Activated T-cell treated with anti-CD3 and anti-CD28 coated beads, Interleukin-2, amount 50 U/mL, for 24 hours (primary cell): ENCODE measurements at regions not wholly inside any gene's neighbourhood (a gene's known extent, or its start where the extent isn't known, plus 50 kb on each side); places are given as distances from the start of the nearest gene placed in this dataset.
"Not testable (repeated sequence)": the region's sequence is repeated elsewhere in the genome, so short reads cannot be mapped to it uniquely, and the experiment has no call there.

ENCODE experiments used
- DNase-seq: peaks from one replicate; pipeline ENCODE4 v3.0.0-alpha.2; 2020
- H3K27ac Mint-ChIP-seq: 2 replicates; pipeline ENCODE4 v1.8.0; 2020; ENCODE audit warnings: mild to moderate bottlenecking, mixed read lengths
- H3K27me3 Mint-ChIP-seq: 2 replicates; pipeline ENCODE4 v1.8.0; 2020; ENCODE audit warnings: mixed read lengths
- H3K36me3 Mint-ChIP-seq: 2 replicates; pipeline ENCODE4 v1.8.0; 2020; ENCODE audit warnings: low read depth, mixed read lengths
- H3K4me1 Mint-ChIP-seq: 2 replicates; pipeline ENCODE4 v1.8.0; 2020; ENCODE audit warnings: low read depth, mixed read lengths
- H3K4me3 Mint-ChIP-seq: 2 replicates; pipeline ENCODE4 v1.8.0; 2020; ENCODE audit warnings: mild to moderate bottlenecking, moderate library complexity, mixed read lengths
- H3K9me3 Mint-ChIP-seq: 2 replicates; pipeline ENCODE4 v1.8.0; 2020; ENCODE audit warnings: mixed read lengths

DNA sequence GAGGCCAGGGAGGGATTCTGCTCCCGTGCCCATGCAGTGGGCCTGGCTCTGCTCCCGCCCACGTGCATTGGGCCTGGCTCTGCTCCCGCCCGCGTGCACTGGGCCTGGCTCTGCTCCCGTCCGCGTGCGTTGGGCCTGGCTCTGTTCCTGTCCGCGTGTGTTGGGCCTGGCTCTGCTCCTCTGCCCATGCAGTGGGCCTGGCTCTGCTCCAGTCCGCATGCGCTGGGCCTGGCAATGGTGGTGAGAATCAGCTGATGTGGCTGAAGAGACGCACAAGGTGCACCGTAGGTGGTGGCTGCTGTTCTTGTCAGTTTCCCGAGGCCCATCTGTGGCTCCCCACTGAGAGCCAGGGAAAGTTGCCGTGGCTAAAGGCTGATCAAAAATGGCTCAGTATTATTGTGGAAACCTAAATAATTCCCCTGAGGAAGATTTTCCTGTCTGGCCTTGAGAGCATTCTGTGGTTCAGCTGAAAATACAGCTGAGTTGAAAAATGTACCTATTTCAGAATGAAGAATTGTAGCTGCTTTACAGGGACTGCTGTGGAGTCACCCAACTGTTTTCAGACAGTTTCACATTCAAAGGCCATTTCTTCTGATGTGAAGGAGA, 572.4 kb downstream of the GLRX3 start:
- Mint-ChIP-seq H3K4me3 (no peak overlapping the region), H3K4me1 (no peaks in the 10 kb centered on the region), H3K27ac (no peak overlapping the region), H3K36me3 (no peaks in the 10 kb centered on the region), H3K9me3 (no peaks in the 10 kb centered on the region), H3K27me3 (no peaks in the 10 kb centered on the region)
- no peak for DNase-seq

DNA sequence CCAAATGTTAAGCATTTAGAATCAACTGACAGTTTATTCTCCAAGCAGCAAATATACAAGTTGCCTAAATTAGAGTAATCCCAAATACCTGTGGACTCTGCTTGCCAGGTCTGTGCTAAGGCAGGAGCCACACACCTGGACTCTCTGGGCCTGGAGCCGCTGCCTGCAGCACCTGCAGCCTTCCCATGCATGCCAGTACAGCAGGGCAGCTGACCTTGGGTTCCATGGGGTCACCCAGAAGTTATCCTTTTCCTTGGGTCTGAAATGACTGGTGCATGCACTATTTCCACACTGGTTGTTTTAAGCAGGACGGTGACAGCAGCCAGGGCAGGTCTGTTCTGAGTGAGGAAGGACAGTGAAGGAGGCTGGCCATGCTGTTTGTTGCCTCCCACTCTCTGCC, 573.2 kb downstream of the GLRX3 start:
- H3K4me1 Mint-ChIP-seq = no peaks in the 10 kb centered on the region
- no peaks in the 10 kb centered on the region for H3K36me3 Mint-ChIP-seq
- no peaks in the 10 kb centered on the region for H3K27me3 Mint-ChIP-seq
- no peaks in the 10 kb centered on the region for H3K9me3 Mint-ChIP-seq
- H3K4me3 Mint-ChIP-seq = no peak overlapping the region
- DNase-seq = no peak
- H3K27ac Mint-ChIP-seq = no peak overlapping the region

DNA sequence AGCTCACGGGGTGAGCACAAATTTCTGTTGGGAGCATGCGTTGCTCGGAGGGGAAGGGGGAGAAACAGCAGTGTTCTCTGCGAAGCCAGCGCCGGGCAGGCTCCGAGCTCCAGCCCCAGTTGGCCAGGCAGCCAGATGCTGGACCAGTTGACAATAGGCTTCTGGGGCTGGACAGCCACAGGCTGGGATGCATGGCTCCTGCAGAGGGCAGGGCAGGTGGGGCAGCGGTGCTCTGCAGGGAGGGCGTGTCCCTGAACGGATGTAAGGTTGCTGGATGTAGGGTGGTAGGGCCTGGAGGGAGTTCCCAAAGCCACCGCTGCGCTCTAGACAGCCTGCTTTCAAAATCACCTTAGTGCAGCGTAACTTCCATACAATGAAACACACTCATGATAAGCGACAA, 574.9 kb downstream of the GLRX3 start:
- H3K27me3 Mint-ChIP-seq = no peaks in the 10 kb centered on the region
- no peak for DNase-seq
- H3K4me3 Mint-ChIP-seq = no peak overlapping the region
- no peak overlapping the region for H3K27ac Mint-ChIP-seq
- no peaks in the 10 kb centered on the region for H3K4me1 Mint-ChIP-seq
- H3K36me3 Mint-ChIP-seq = no peaks in the 10 kb centered on the region
- no peaks in the 10 kb centered on the region for H3K9me3 Mint-ChIP-seq

DNA sequence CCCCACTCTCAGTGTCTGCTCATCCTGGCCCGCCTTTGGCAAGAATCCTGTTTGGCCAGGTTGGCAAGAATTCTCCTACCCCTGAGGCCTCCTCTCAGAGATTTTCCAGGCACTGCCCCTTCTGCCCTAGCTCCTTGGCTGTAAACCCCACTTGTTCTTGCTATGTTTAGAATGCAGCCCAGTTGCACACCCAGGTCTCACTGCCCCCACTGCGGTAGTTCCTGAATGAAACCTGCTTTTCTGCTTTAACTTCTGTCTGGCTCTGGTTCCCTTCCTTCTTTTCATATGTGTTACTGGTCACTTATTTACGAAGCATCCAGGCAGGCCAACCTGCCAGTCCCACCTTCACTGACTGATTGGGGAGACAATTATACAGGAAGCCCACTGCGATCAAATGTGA, 576.9 kb downstream of the GLRX3 start:
- Mint-ChIP-seq H3K27ac (no peak overlapping the region), H3K27me3 (no peaks in the 10 kb centered on the region), H3K36me3 (no peaks in the 10 kb centered on the region), H3K4me3 (no peak overlapping the region), H3K9me3 (no peaks in the 10 kb centered on the region), H3K4me1 (no peaks in the 10 kb centered on the region)
- DNase-seq = no peak

DNA sequence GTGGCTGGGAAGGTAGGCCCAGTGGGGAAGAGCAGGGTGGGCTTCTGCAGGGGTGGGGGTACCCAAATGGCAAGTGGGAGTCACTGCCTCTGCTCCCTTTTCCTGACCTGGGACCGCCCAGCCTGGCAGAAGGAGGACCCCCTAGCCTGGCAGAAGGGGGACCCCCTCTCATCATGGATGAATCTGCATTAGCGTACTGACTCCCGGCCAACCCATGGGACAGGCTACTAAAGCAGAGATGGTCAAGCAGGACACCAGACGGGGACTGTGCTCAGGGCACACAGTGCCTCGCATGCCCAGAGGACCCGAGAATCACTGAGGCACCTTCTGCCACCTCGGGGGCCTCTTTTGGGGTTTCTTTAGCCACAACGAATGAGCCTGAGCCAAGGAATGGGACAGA, 577.5 kb downstream of the GLRX3 start:
- Mint-ChIP-seq H3K9me3 (no peaks in the 10 kb centered on the region), H3K4me3 (no peak overlapping the region), H3K27ac (no peak overlapping the region), H3K36me3 (no peaks in the 10 kb centered on the region), H3K4me1 (no peaks in the 10 kb centered on the region), H3K27me3 (no peaks in the 10 kb centered on the region)
- no peak for DNase-seq

DNA sequence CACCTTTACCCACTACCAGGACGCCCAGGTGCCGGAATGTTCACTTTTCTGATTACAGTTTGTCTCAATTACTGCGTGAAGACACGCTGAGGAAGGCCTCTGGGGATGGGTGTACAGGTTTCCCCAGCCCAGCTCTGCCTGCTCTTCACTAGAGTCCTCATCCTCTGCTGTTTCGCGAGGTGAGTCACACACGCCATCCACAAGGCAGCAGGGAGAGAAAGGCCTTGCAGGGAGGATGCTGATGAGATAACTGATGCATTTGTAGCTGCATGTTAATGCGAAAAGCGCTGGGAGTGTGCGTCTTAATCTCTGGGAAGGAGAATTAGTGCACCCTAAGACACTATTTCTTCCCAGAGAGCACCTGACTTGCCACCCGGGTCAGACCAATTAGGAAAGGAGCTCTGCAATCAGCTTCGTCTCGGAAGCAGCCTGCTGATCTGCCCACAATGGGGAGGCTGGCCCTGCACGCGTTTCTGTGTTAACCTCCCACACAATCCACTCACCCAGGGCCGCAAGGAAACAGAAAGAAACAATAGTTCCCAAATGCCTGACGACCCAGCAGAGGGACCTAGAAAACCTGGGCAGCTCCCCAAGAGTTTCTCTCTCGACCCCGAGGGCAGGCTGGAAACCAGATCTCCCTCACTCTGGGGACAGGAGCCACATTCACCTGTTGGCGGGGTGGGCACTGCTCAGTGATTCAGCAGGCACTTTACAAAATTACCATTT, 578.7 kb downstream of the GLRX3 start:
- H3K27ac Mint-ChIP-seq = no peak overlapping the region
- no peak overlapping the region for H3K4me3 Mint-ChIP-seq
- no peaks in the 10 kb centered on the region for H3K4me1 Mint-ChIP-seq
- H3K36me3 Mint-ChIP-seq = no peaks in the 10 kb centered on the region
- no peaks in the 10 kb centered on the region for H3K9me3 Mint-ChIP-seq
- no peaks in the 10 kb centered on the region for H3K27me3 Mint-ChIP-seq
- DNase-seq = no peak

DNA sequence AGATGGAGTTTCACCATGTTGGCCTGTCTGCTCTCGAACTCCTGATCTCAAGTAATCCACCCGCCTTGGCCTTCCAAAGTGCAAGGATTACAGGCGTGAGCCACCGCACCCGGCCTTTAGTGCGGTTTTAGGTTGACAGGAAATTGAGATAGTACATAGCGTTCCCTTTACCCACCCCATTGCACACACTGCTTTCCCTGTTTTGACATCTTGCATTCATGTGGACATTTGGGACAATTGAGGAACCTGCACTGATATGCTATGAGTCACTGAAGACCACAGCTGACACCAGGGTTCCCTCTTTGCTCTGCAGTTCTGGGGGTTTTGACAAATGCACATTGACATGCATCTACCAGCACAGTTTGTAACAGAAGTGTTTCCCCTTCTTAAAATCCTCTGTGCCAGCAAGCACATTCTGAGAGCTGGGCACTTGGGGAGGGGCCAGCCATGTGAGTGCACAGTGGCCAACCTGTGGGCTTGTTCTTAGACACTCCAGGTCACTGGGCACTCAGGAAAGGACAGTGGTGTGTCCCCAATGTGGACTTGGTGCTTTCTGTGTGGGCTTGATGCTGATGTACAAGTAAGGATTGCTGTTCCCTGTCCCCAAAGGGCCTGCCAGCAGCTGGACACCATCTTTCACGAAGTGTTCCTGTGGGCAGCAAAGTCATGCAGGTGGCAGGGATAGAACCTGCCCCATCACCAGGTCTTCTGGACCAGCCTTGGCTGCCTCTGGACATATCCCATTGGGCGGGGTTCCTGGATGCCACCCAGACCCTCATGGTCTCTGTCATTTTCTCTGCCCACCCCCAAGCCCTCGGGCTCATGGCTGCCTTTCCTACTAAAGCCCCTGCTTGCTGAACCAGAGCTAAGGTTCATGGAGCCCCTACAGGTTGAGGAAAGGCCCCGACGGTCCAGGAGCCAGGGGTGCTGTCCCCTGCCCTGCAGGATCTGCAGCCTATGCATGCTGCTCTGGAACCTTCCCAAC, 579.8 kb downstream of the GLRX3 start:
- Mint-ChIP-seq H3K9me3 (no peaks in the 10 kb centered on the region), H3K4me3 (no peak overlapping the region), H3K36me3 (no peaks in the 10 kb centered on the region), H3K27me3 (no peaks in the 10 kb centered on the region), H3K27ac (no peak overlapping the region), H3K4me1 (no peaks in the 10 kb centered on the region)
- no peak for DNase-seq

DNA sequence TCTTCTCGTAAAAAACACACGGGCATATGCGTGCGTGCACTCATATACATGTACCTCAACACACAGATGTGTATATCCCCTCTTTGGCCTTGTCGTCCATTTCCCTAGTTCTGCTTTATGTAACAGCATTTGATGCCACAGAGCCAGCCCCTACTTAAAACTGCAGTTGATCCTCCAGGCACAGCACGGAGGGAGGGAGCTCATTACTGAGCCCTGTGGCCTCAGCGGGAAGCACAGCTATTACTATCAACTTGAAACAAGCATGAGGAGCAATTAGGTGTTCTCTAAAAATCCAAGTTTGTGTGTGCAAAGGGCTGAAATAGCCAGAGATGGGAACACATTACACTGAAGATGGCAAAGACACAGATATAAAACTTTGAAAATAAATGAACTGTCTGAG, 580.9 kb downstream of the GLRX3 start:
- Mint-ChIP-seq H3K4me1 (no peaks in the 10 kb centered on the region), H3K36me3 (no peaks in the 10 kb centered on the region), H3K4me3 (no peak overlapping the region), H3K27ac (no peak overlapping the region), H3K9me3 (no peaks in the 10 kb centered on the region), H3K27me3 (no peaks in the 10 kb centered on the region)
- no peak for DNase-seq

DNA sequence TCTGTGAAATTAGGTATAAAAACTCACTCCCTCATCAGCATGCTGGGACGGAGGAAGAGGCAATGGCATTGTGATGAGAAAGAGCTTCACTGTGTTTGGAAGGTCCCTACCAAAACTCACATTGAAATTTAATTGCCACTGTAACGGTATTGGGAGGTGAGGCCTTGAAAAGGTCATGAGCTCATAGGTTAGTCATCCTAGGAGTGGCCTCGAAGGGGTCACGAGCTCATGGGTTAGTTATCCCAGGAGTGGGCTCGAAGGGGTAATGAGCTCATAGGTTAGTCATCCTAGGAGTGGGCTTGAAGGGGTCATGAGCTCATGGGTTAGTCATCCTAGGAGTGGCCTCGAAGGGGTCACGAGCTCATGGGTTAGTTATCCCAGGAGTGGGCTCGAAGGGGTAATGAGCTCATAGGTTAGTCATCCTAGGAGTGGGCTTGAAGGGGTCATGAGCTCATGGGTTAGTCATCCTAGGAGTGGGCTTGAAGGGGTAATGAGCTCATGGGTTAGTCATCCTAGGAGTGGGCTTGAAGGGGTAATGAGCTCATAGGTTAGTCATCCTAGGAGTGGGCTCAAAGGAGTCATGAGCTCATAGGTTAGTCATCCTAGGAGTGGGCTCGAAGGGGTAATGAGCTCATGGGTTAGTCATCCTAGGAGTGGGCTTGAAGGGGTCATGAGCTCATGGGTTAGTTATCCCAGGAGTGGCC, 582.7 kb downstream of the GLRX3 start:
- not testable (repeated sequence) for DNase-seq, H3K27ac Mint-ChIP-seq, H3K4me3 Mint-ChIP-seq, H3K9me3 Mint-ChIP-seq, H3K27me3 Mint-ChIP-seq, H3K4me1 Mint-ChIP-seq, H3K36me3 Mint-ChIP-seq

DNA sequence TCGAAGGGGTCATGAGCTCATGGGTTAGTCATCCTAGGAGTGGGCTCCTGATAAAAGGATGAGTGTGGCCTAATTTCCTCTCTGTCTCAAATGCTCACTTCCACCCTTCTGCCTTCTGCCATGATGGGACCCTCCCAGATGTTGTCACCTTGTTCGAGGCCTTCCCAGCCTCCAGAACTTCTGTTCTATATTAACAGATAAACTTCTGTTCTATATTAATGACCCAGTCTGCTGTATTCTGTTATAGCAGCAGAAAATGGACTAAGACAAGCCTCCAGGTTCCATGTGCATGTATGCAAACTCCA, 583.2 kb downstream of the GLRX3 start:
- Mint-ChIP-seq H3K27me3 (no peaks in the 10 kb centered on the region), H3K4me3 (no peak overlapping the region), H3K27ac (no peak overlapping the region), H3K4me1 (no peaks in the 10 kb centered on the region), H3K9me3 (no peaks in the 10 kb centered on the region), H3K36me3 (no peaks in the 10 kb centered on the region)
- no peak for DNase-seq

DNA sequence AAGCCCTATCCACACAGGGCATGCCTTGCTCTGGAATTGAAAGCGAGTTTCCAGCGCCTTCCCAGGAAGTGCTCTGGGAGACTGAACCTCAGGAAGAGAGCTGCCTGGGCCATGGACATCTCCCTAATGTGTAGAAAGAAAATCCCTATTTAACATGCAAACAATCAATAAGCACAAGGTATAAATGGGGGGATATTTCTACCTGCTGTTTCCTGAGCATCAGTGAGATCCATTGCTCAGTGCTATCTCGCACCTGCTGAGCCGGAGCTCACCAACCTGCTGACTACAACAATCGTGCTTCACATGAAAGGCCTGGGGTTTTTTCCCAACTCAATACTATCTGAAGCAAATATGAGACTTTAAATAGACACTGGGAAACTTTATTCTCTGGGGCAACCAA, 584.0 kb downstream of the GLRX3 start:
- H3K27ac Mint-ChIP-seq = no peak overlapping the region
- H3K36me3 Mint-ChIP-seq = no peaks in the 10 kb centered on the region
- H3K9me3 Mint-ChIP-seq = no peaks in the 10 kb centered on the region
- no peaks in the 10 kb centered on the region for H3K27me3 Mint-ChIP-seq
- no peak overlapping the region for H3K4me3 Mint-ChIP-seq
- no peak for DNase-seq
- no peaks in the 10 kb centered on the region for H3K4me1 Mint-ChIP-seq

DNA sequence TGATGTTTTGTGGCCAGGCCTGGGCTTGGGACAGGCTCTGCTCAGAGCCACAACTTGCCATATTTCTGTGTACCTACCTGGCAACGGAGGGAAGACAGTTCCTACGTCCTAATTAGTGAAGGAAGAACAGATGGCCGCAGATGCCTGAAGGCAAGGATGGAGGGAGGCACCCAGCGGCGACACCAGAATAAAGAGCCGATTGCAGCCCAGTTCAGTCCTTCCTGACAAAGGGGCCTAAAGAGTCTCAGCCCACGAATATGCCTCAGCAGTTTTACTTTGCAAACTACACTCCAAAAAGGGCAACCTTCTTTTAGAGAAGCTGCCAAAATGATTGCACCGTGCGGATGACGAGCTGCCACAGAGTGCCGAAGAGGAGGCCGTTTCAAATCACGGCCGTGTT, 585.8 kb downstream of the GLRX3 start:
- H3K4me1 Mint-ChIP-seq = no peaks in the 10 kb centered on the region
- no peaks in the 10 kb centered on the region for H3K27me3 Mint-ChIP-seq
- H3K27ac Mint-ChIP-seq = no peak overlapping the region
- no peaks in the 10 kb centered on the region for H3K9me3 Mint-ChIP-seq
- H3K4me3 Mint-ChIP-seq = no peak overlapping the region
- no peaks in the 10 kb centered on the region for H3K36me3 Mint-ChIP-seq
- DNase-seq = no peak

DNA sequence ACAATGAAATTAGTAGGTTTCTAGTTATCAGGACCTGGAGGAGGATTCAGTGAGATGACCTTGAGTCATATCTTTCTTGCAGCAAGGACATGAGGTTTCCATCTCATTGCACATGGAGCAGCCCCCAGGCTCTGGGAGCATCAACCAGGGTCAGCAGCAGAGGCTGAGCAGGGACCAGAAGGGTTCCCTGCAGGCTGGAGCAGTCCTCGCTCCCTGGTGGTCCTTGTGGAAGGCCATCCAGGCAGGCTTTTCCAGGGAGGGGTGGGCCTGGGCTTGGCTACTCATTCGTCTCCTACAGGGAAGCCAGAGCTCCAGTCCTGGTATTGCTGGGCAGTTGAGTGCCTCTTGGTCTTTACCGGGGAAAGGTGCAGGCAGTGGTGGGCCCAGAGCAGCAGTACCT, 587.5 kb downstream of the GLRX3 start:
- Mint-ChIP-seq H3K9me3 (no peaks in the 10 kb centered on the region), H3K4me3 (no peak overlapping the region), H3K27ac (no peak overlapping the region), H3K4me1 (no peaks in the 10 kb centered on the region), H3K36me3 (no peaks in the 10 kb centered on the region), H3K27me3 (peaks cover 5% of the 10 kb centered on the region)
- DNase-seq = no peak

DNA sequence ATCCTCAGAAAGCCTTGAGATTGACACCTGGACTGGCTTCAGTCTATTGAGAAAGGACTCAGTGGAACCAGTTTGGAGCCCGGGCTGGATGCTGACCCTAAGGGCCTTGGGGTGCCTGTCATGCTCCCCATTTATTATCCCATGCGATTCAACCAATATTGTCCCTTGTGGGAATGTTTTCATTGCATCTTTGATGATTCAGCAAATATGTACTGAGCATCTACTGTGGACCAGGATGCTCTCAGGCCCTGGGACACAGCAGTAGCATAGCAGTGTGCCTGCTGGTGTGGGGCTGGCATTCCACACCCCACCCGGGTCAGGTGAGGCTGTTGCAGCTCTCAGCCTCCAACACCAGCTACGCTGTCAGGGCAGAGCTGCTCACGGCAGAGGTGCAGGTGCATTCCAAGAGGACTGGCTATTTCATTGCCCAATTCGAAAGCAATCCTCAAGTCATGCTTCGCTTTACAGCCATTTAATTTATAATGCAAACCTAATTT, 586.0 kb downstream of the TCERG1L start:
- DNase-seq = no peak
- H3K27ac Mint-ChIP-seq = no peak overlapping the region
- no peaks in the 10 kb centered on the region for H3K9me3 Mint-ChIP-seq
- H3K4me1 Mint-ChIP-seq = no peaks in the 10 kb centered on the region
- no peaks in the 10 kb centered on the region for H3K36me3 Mint-ChIP-seq
- peaks cover 5% of the 10 kb centered on the region for H3K27me3 Mint-ChIP-seq
- H3K4me3 Mint-ChIP-seq = no peak overlapping the region
